H9 (cell line): ENCODE measurements at regions not wholly inside any gene's neighbourhood (a gene's known extent, or its start where the extent isn't known, plus 50 kb on each side); places are given as distances from the start of the nearest gene placed in this dataset.

ENCODE experiments used
- DNase-seq: peaks from one replicate; pipeline ENCODE4 v3.0.0-alpha.2; 2017
- H2AFZ ChIP-seq: one replicate; pipeline ENCODE4 v1.6.1; 2013; ENCODE audit warnings: mild to moderate bottlenecking, low read length, control low read depth, moderate library complexity
- H2AK5ac ChIP-seq: 2 replicates; pipeline ENCODE4 v1.6.1; 2013; ENCODE audit warnings: low read length, control low read depth, mixed read lengths; ENCODE audit not compliant: insufficient read length
- H2BK120ac ChIP-seq: one replicate; pipeline ENCODE4 v1.6.1; 2013; ENCODE audit warnings: low read depth, mild to moderate bottlenecking, low read length, control low read depth, inconsistent platforms; ENCODE audit not compliant: poor library complexity, severe bottlenecking
- H2BK12ac ChIP-seq: 2 replicates; pipeline ENCODE4 v1.6.1; 2013; ENCODE audit warnings: low read length, control low read depth, mixed read lengths, low read depth; ENCODE audit not compliant: insufficient read length
- H2BK15ac ChIP-seq: 2 replicates; pipeline ENCODE4 v1.6.1; 2013; ENCODE audit warnings: low read depth, low read length, control low read depth
- H2BK20ac ChIP-seq: one replicate; pipeline ENCODE4 v1.6.1; 2013; ENCODE audit warnings: low read depth, mild to moderate bottlenecking, low read length, control low read depth, inconsistent platforms; ENCODE audit not compliant: poor library complexity, severe bottlenecking
- H2BK5ac ChIP-seq: 2 replicates; pipeline ENCODE4 v1.6.1; 2013; ENCODE audit warnings: low read length, control low read depth, mixed read lengths; ENCODE audit not compliant: insufficient read length
- H3K14ac ChIP-seq: 2 replicates; pipeline ENCODE4 v1.6.1; 2013; ENCODE audit warnings: low read length, control low read depth; ENCODE audit not compliant: insufficient read depth
- H3K18ac ChIP-seq: 2 replicates; pipeline ENCODE4 v1.6.1; 2013; ENCODE audit warnings: low read depth, mild to moderate bottlenecking, mixed read lengths, low read length, control low read depth; ENCODE audit not compliant: insufficient read length
- H3K23ac ChIP-seq: 2 replicates; pipeline ENCODE4 v1.6.1; 2013; ENCODE audit warnings: low read length, control low read depth, mixed read lengths, low read depth; ENCODE audit not compliant: insufficient read length
- H3K23me2 ChIP-seq: 2 replicates; pipeline ENCODE4 v1.6.1; 2013; ENCODE audit warnings: low read depth, mild to moderate bottlenecking, mixed read lengths, low read length, control low read depth; ENCODE audit not compliant: insufficient read length, poor library complexity, severe bottlenecking
- H3K27ac ChIP-seq: 2 replicates; pipeline ENCODE4 v1.5.1; 2013; ENCODE audit warnings: low read length, control low read depth, mixed read lengths, low read depth; ENCODE audit not compliant: insufficient read length
- H3K27me3 ChIP-seq: 2 replicates; pipeline ENCODE4 v1.6.1; 2013; ENCODE audit warnings: low read length, control low read depth, inconsistent platforms; ENCODE audit not compliant: insufficient read depth
- H3K4ac ChIP-seq: 2 replicates; pipeline ENCODE4 v1.6.1; 2013; ENCODE audit warnings: low read depth, mild to moderate bottlenecking, control low read depth, inconsistent platforms, low read length, moderate library complexity
- H3K4me1 ChIP-seq: 2 replicates; pipeline ENCODE4 v1.6.1; 2013; ENCODE audit warnings: low read length, control low read depth, inconsistent platforms; ENCODE audit not compliant: insufficient read depth
- H3K4me2 ChIP-seq: 2 replicates; pipeline ENCODE4 v1.6.1; 2013; ENCODE audit warnings: low read length, control low read depth, mixed read lengths; ENCODE audit not compliant: insufficient read length, insufficient read depth
- H3K56ac ChIP-seq: 2 replicates; pipeline ENCODE4 v1.6.1; 2013; ENCODE audit warnings: low read depth, mild to moderate bottlenecking, mixed read lengths, low read length, control low read depth; ENCODE audit not compliant: insufficient read length
- H3K79me1 ChIP-seq: 2 replicates; pipeline ENCODE4 v1.6.1; 2013; ENCODE audit warnings: low read depth, mild to moderate bottlenecking, moderate library complexity, low read length, control low read depth, inconsistent platforms; ENCODE audit not compliant: insufficient read depth, poor library complexity, severe bottlenecking
- H3K79me2 ChIP-seq: 2 replicates; pipeline ENCODE4 v1.6.1; 2013; ENCODE audit warnings: low read length, control low read depth, inconsistent platforms; ENCODE audit not compliant: insufficient read depth
- H3K9ac ChIP-seq: 2 replicates; pipeline ENCODE4 v1.6.1; 2013; ENCODE audit warnings: low read length, control low read depth, mixed read lengths; ENCODE audit not compliant: insufficient read length; ENCODE audit errors: extremely low read depth
- H3K9me3 ChIP-seq: one replicate; pipeline ENCODE4 v1.6.1; 2013; ENCODE audit warnings: low read depth, low read length, inconsistent platforms; ENCODE audit not compliant: control insufficient read depth
- H3T11ph ChIP-seq: one replicate; pipeline ENCODE4 v1.6.1; 2013; ENCODE audit warnings: mild to moderate bottlenecking, low read length, control low read depth, inconsistent platforms
- H4K20me1 ChIP-seq: one replicate; pipeline ENCODE4 v1.6.1; 2013; ENCODE audit not compliant: control insufficient read depth, insufficient read length, insufficient read depth
- H4K5ac ChIP-seq: 2 replicates; pipeline ENCODE4 v1.6.1; 2013; ENCODE audit warnings: low read depth, mild to moderate bottlenecking, mixed read lengths, low read length, control low read depth; ENCODE audit not compliant: insufficient read length
- H4K8ac ChIP-seq: replicated peaks from 2 replicates; pipeline ENCODE4 v1.6.1; 2013; ENCODE audit warnings: low read length, control low read depth, mixed read lengths, low read depth; ENCODE audit not compliant: insufficient read length
- H4K91ac ChIP-seq: 2 replicates; pipeline ENCODE4 v1.6.1; 2013; ENCODE audit warnings: low read depth, mild to moderate bottlenecking, moderate library complexity, mixed read lengths, low read length, control low read depth; ENCODE audit not compliant: insufficient read length
- H3K27ac Mint-ChIP-seq, 3 experiments: 2 replicates in 2 of 3; 3 replicates in 1 of 3; pipeline ENCODE4 v1.8.0; 2020 to 2021; ENCODE audit warnings: mixed read lengths in 3 of 3, mild to moderate bottlenecking in 1 of 3, moderate library complexity in 1 of 3
- H3K27me3 Mint-ChIP-seq: 2 replicates; pipeline ENCODE4 v1.8.0; 2021; ENCODE audit warnings: low read depth, mild to moderate bottlenecking, moderate library complexity, mixed read lengths
- H3K36me3 Mint-ChIP-seq, 3 experiments: 2 replicates in 2 of 3; 3 replicates in 1 of 3; pipeline ENCODE4 v1.8.0; 2020 to 2021; ENCODE audit warnings: low read depth in 3 of 3, mixed read lengths in 3 of 3; ENCODE audit not compliant: insufficient read depth in 1 of 3
- H3K4me1 Mint-ChIP-seq, 2 experiments: 2 replicates each; pipeline ENCODE4 v1.8.0; 2020; ENCODE audit warnings: mixed read lengths in 2 of 2
- H3K4me3 Mint-ChIP-seq, 2 experiments: 2 replicates in 1 of 2; 3 replicates in 1 of 2; pipeline ENCODE4 v1.8.0; 2020 to 2021; ENCODE audit warnings: mild to moderate bottlenecking in 2 of 2, mixed read lengths in 2 of 2, moderate library complexity in 1 of 2
- H3K9me3 Mint-ChIP-seq, 2 experiments: 2 replicates in 1 of 2; 3 replicates in 1 of 2; pipeline ENCODE4 v1.8.0; 2020; ENCODE audit warnings: mild to moderate bottlenecking in 2 of 2, mixed read lengths in 2 of 2, moderate library complexity in 1 of 2
- CTCF ChIP-seq: fragments of 200-600 bp; sonication (generic); conservative IDR thresholded peaks from 3 replicates; pipeline ENCODE4 v1.8.0; 2021; ENCODE audit warnings: antibody characterized with exemption, mild to moderate bottlenecking
- WGBS: extraction: QIAGEN DNeasy Blood & Tissue Kit; methylation state at CpG from one replicate; pipeline ENCODE4 v1.1.7; 2013; ENCODE audit warnings: missing lambda C conversion rate, low lambda C conversion rate, mixed read lengths; ENCODE audit not compliant: insufficient read length; ENCODE audit errors: extremely low coverage; 5-methylcytosine and 5-hydroxymethylcytosine counted together

GRCh38 chr2:237195396-237196120 lies 109.9 kb downstream of the COPS8 start:
- H3K27me3 Mint-ChIP-seq = peaks cover 5% of the 10 kb centered on the region

More at GRCh38 chr2:237195396-237196120, 109.9 kb downstream of the COPS8 start:
- no peaks in the 10 kb centered on the region for H3K79me1 ChIP-seq
- no peak overlapping the region for H3K23ac ChIP-seq
- no peak overlapping the region for H3K18ac ChIP-seq
- no peak overlapping the region for H3K27ac ChIP-seq
- Mint-ChIP-seq H3K9me3 (peaks cover 13 to 15% of the 10 kb centered on the region in 2 experiments), H3K36me3 (peaks cover 6 to 12% (median 7%) of the 10 kb centered on the region in 3 experiments; a peak in 5 of 7 replicates), H3K27ac (peak overlapping the region in 1 of 3 experiments; percentile 95; a peak in 1 of 7 replicates), H3K4me3 (no peak overlapping the region; a peak in 1 of 5 replicates), H3K4me1 (peaks cover 33 to 36% of the 10 kb centered on the region in 2 experiments)
- no peak overlapping the region for H3T11ph ChIP-seq
- no peak overlapping the region for H2BK120ac ChIP-seq
- no peak overlapping the region for H3K14ac ChIP-seq
- H2BK12ac ChIP-seq = no peak overlapping the region
- H4K91ac ChIP-seq = no peak overlapping the region
- no peak overlapping the region for H2BK5ac ChIP-seq
- no peak overlapping the region for H2AFZ ChIP-seq
- no peak overlapping the region for H3K4me2 ChIP-seq
- H4K8ac ChIP-seq = no peak overlapping the region
- WGBS = no CpG with 5 or more reads among the region's 10 CpGs
- H2BK20ac ChIP-seq = no peak overlapping the region
- H2AK5ac ChIP-seq = peak overlapping the region; percentile 67
- H3K23me2 ChIP-seq = no peaks in the 10 kb centered on the region
- no peak overlapping the region for H3K9ac ChIP-seq
- H3K27me3 ChIP-seq = no peaks in the 10 kb centered on the region
- no peak for TF ChIP-seq CTCF
- no peak overlapping the region for H3K4ac ChIP-seq
- H3K79me2 ChIP-seq = no peaks in the 10 kb centered on the region
- no peak overlapping the region for H3K56ac ChIP-seq
- H4K5ac ChIP-seq = no peak overlapping the region
- no peaks in the 10 kb centered on the region for H4K20me1 ChIP-seq
- DNase-seq = no peak
- peaks cover 16% of the 10 kb centered on the region for H3K4me1 ChIP-seq
- H3K9me3 ChIP-seq = no peaks in the 10 kb centered on the region
- no peak overlapping the region for H2BK15ac ChIP-seq
